HG02852 (cell line): ENCODE measurements at regions not wholly inside any gene's neighbourhood (a gene's known extent, or its start where the extent isn't known, plus 50 kb on each side); places are given as distances from the start of the nearest gene placed in this dataset.

Source experiments
- ATAC-seq: cut with Tn5 transposase; IDR thresholded peaks from one replicate; pipeline ENCODE4 v1.9.1; 2021; ENCODE audit warnings: mild to moderate bottlenecking, moderate library complexity; ENCODE audit not compliant: unreplicated experiment

DNA sequence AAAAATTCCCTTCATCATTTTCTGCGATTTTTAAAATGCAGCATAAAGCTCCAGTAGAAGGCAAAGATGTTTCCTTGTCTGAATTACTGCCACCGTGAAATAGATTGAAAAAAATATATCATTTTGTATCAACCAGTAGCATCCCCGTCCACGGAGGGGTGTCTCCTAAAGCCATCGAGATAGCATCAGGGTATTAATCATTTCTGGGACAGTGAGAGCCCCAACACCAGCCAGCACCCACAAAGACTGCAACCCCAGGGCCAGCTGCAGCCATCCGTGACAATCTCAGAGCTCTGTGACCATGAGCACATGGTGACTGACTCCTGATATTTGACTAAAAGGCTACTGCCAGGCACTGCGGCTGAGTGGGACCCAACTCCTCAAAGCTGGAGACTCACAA lies 64.1 kb upstream of the SIX3 start:
- ATAC-seq: no peak

DNA sequence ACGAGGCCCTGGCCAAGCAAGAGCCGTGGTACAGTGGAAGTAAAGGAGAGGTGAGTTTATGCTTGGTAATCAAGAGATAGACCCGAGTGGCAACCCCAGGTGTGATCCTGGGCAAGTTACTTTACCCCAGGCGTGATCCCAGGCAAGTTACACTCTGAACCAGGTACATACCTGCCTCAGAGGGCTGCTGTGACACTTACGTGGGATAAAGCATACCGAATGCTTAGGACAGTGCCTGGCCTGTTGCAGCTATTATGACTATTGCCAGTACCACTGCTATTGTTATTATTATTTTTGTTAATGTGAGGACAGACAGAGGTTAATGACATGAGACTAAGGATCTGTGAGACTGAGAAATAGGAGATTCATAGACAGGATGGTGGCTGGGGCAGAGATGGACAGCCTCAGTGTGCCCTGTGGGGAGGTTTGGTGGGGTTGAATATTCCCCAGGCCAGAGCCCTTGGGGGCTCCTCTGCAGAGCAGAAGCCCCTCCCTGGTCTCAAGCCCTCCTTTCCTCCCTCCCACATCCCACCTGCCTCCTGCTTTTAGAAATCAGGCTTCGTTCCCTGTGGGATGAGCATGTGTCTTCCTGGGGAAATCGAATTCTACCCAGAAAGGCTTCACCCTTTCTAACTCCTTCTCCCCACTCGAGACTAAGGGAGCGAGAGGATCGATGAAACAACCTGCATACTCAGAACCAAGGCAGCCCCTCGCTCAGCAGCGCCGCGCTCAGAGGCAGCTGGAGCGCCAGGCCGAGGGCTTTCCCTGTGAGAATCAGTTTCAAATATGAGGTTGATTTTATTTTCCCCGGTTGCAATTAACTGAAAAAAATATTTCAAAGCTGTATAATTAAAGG lies 62.0 kb upstream of the SIX3 start:
- no peak for ATAC-seq

DNA sequence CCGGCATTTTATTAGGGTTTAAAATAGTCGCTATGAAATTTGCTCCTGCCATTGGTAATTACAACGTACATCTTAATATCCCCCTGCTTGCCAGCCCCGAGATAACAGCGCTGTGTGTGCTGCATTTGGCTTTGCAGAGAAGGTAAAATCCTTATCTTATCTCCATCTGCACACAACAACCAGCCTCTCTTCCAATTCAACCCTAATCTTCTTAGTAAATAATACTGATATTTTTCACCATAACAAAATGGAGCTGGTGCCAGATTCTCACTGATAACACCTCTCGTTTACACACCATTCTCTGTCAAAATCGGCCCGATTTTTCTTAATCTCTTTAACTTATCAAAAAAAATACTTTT lies 61.4 kb upstream of the SIX3 start:
- ATAC-seq: no peak

DNA sequence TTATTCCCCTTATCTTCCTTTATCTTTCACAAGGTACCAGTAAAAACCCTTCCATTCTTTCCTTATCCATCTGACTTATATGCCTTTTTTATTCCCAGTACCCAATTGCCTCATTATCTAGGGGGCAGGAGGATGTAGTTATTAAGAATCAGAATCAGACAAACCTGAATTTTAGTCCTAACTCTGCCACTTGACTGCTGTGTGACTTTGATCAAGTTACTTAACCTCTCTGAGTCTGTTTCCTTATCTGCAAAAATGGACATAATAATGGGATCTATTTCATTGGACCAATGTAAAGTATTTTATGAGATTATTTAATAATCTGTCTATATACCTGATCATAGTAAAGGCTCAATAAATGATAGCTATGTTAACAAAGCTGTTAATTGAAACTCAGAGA lies 59.6 kb upstream of the SIX3 start:
- no peak for ATAC-seq

DNA sequence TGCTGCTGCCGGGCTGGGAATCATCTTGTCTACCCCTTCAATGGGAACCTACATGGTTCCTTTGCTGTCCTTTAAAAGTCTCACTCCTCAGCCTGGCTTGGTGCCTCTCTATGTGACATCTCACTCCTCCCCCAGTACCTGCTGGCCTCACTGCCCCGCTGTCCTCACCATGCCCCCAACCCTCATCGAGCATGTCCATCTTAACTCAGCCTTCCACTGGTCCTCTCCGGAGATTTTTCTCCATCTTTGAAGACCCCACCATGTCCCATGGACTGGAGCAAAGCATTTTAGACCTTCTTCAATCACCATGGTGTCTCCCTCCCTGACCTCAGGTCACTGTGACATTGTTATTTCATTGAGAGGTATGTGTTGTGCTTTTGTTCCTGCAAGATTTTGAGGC lies 58.1 kb upstream of the SIX3 start:
- ATAC-seq: no peak

DNA sequence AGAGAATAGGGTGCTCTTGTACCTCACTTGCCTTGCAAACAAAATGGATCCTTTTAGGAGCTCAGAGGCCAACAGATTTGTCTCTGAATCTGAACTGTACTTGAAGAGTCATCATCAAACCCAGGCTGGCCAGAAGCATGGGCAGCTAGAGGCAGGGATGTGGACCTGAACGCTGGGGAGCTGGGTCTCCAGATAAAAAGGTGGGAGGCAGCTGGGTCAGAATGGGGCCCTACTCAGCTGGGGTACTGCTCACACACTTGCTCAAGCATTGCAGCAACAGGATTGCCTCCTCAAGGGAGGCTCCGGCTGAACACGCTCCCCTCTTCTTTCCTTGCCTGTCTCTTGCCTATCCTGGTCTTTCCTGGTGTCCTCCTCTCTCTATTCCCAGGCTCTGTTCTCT lies 57.3 kb upstream of the SIX3 start:
- no peak for ATAC-seq

DNA sequence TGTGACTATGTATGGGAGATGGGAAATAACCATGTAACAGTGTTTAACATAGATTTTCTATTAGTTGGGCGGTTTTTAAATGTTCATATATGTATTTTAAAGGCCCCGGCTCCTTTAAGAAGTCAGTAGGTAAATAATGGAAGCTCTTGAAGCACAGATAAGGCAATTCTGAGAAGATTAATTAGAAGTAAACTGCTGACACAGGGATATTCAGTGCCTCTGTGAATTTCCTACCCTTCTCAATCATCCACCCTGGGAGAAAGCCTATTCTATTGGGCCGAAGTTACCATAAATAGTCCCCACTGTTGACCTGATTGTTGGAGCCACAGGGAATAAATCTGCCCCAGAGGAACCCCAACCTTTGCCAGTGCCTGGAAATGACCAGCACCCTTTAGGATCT lies 56.8 kb upstream of the SIX3 start:
- no peak for ATAC-seq

DNA sequence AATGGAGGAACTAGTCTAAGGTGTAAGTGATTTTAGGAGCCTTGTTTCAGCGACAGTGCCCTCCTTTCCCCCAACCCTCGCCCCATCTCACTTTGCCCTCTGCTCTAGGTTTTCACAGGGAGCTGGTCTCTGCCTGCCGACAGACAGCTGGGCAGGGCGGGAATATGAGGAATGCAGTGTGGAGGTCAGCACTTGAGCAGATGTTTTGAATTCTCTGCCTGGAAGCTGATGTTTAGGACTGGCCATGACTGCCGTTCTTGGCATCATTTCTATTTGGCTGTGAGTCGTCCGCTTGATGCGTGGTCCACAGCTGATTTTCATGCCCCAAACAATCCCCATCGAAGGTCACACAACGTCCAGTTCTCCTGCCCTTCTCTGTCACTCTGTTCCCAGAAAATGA lies 55.1 kb upstream of the SIX3 start:
- ATAC-seq: no peak

DNA sequence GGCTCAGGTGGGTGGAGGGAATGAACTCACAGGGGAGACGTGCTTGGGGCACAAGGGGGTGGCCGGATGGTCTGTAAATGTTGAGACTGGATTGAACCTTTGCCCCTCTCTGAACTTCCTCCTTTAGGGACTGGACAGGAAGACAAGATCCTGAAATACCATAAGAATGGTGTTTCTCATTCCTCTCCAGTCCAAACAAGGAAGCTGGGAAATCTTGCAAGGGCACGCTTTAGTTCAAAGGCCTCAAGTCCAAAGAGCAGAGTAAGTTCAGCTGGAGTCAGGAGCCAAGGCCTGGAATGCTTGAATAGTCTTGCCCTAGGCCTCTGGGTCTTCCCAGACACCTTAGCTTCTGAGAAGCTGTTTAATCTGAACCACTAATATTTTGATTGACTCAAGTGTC lies 52.4 kb upstream of the SIX3 start:
- no peak for ATAC-seq
